ENCODE measurements at regions not wholly inside any gene's neighbourhood (a gene's known extent, or its start where the extent isn't known, plus 50 kb on each side); places are given as distances from the start of the nearest gene placed in this dataset.
"Not testable (repeated sequence)": the region's sequence is repeated elsewhere in the genome, so short reads cannot be mapped to it uniquely, and the experiment has no call there.

GRCh38 chr5:52077941-52078815, 694.9 kb downstream of the ISL1 start:
- no peak for TF ChIP-seq CTCF (IDR thresholded peaks at IDR 0.05; ENCODE audit: control insufficient read depth, insufficient read depth, low read depth, low read length, missing control alignments)
- no peak for DNase-seq (ENCODE audit: low read depth)
- H3K4me3 ChIP-seq (ENCODE audit: control insufficient read depth, low read depth, low read length): no peak overlapping the region

- H3K4me3 ChIP-seq (ENCODE audit: control insufficient read depth, low read depth, low read length); DNase-seq (ENCODE audit: low read depth): not testable (repeated sequence)
Measured at GRCh38 chr5:52102311-52102710, 685.4 kb upstream of the ITGA1 start.

- no peak for DNase-seq (ENCODE audit: low read depth)
- TF ChIP-seq CTCF (IDR thresholded peaks at IDR 0.05; ENCODE audit: control insufficient read depth, insufficient read depth, low read depth, low read length, missing control alignments): no peak
- H3K4me3 ChIP-seq (ENCODE audit: control insufficient read depth, low read depth, low read length): no peak overlapping the region
Measured at GRCh38 chr5:52107210-52107905, 680.4 kb upstream of the ITGA1 start.

GRCh38 chr5:52119768-52120167, 667.9 kb upstream of the ITGA1 start:
- H3K4me3 ChIP-seq (ENCODE audit: control insufficient read depth, low read depth, low read length): no peak overlapping the region
- DNase-seq (ENCODE audit: low read depth): no peak
- TF ChIP-seq CTCF (IDR thresholded peaks at IDR 0.05; ENCODE audit: control insufficient read depth, insufficient read depth, low read depth, low read length, missing control alignments): no peak

GRCh38 chr5:52132053-52132452, 655.7 kb upstream of the ITGA1 start:
- TF ChIP-seq CTCF (IDR thresholded peaks at IDR 0.05; ENCODE audit: control insufficient read depth, insufficient read depth, low read depth, low read length, missing control alignments): no peak
- no peak overlapping the region for H3K4me3 ChIP-seq (ENCODE audit: control insufficient read depth, low read depth, low read length)
- no peak for DNase-seq (ENCODE audit: low read depth)

- H3K4me3 ChIP-seq (ENCODE audit: control insufficient read depth, low read depth, low read length): no peak overlapping the region
- no peak for TF ChIP-seq CTCF (IDR thresholded peaks at IDR 0.05; ENCODE audit: control insufficient read depth, insufficient read depth, low read depth, low read length, missing control alignments)
- no peak for DNase-seq (ENCODE audit: low read depth)
Measured at GRCh38 chr5:52134013-52134650, 653.6 kb upstream of the ITGA1 start.
